ENCODE measurements at regions not wholly inside any gene's neighbourhood (a gene's known extent, or its start where the extent isn't known, plus 50 kb on each side); places are given as distances from the start of the nearest gene placed in this dataset.

DNA sequence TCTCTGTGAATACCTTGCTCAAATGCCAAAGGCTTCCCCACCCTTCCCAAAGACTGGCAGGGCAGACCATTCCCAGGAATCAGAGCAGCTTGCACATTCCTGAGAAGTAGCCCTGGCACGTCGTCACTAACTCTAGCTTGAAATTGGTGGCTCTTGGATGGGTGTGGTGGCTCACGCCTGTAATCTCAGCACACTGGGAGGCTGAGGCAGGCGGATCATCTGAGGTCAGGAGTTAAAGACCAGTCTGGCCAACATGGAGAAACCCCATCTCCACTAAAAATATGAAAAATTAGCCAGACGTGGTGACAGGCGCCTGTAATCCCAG lies 108.2 kb upstream of the MPP7 start:
- H4K8ac ChIP-seq (ENCODE audit: extremely low read depth, insufficient read depth, low read length) = no peak overlapping the region

More for the DNA sequence above, 108.2 kb upstream of the MPP7 start:
- H3K36me3 ChIP-seq (ENCODE audit: control insufficient read depth in 2 of 4, insufficient read depth in 4 of 4, low read length in 3 of 4) = no peaks in the 10 kb centered on the region
- H3K23ac ChIP-seq (ENCODE audit: insufficient read length) = no peak overlapping the region
- H3K23me2 ChIP-seq (ENCODE audit: low read depth, low read length) = no peaks in the 10 kb centered on the region
- DNase-seq (ENCODE audit: low read depth in 1 of 2, low spot score in 2 of 2) = no peak
- H4K5ac ChIP-seq (ENCODE audit: insufficient read length, low read depth, low read length) = no peak overlapping the region
- H3K14ac ChIP-seq (ENCODE audit: insufficient read length) = no peak overlapping the region
- H3K9ac ChIP-seq (replicated peaks in 1 of 4; ENCODE audit: extremely low read depth in 1 of 4, low read depth in 3 of 4, low read length in 3 of 4) = no peak overlapping the region
- no peak overlapping the region for H2AFZ ChIP-seq (ENCODE audit: low read length)
- 89% methylated on average over 6 of the region's 6 CpGs; no CpG with 5 or more reads in 1 of the 2 experiments for WGBS, 2 experiments (ENCODE audit: extremely low coverage in 1 of 2, insufficient coverage in 1 of 2, insufficient read length in 1 of 2, insufficient replicate concordance in 2 of 2, low coverage in 1 of 2, low lambda C conversion rate in 2 of 2, missing lambda C conversion rate in 1 of 2)
- H2AK5ac ChIP-seq (ENCODE audit: low read depth, low read length) = no peak overlapping the region
- no peak overlapping the region for H3K27ac ChIP-seq (ENCODE audit: low read depth, low read length)
- no peak overlapping the region for H3K18ac ChIP-seq (ENCODE audit: extremely low read depth, low read length)
- no peaks in the 10 kb centered on the region for H3K79me2 ChIP-seq (ENCODE audit: control insufficient read depth in 1 of 2, insufficient read depth in 2 of 2, low read length in 2 of 2)
- no peak overlapping the region; the same call in 1 of the 2 replicates for H2BK12ac ChIP-seq (ENCODE audit: low read depth, low read length)
- no peak overlapping the region for H3K4ac ChIP-seq (replicated peaks; ENCODE audit: insufficient read length, low read depth, low read length)
- H3K56ac ChIP-seq (replicated peaks; ENCODE audit: insufficient read length, low read depth, low read length) = no peak overlapping the region
- H2BK15ac ChIP-seq (ENCODE audit: low read length) = no peak overlapping the region
- H3K4me3 ChIP-seq (ENCODE audit: extremely low read depth in 1 of 4, insufficient read depth in 2 of 4, low read depth in 3 of 4, low read length in 4 of 4) = no peak overlapping the region
- H2BK5ac ChIP-seq (ENCODE audit: low read depth, low read length) = no peak overlapping the region
- TF ChIP-seq TBP (IDR thresholded peaks at IDR 0.05; ENCODE audit: low read depth, low read length) = no peak
- TF ChIP-seq POU5F1 (IDR thresholded peaks at IDR 0.05; ENCODE audit: low read depth, low read length) = no peak
- no peak for TF ChIP-seq KDM5A (IDR thresholded peaks at IDR 0.05; ENCODE audit: low read length)
- TF ChIP-seq TCF12 (IDR thresholded peaks at IDR 0.05; ENCODE audit: low read depth, low read length) = no peak
- TF ChIP-seq CTBP2 (IDR thresholded peaks at IDR 0.05; ENCODE audit: borderline replicate concordance, insufficient read depth, insufficient read length, low read length) = no peak
- no peak for TF ChIP-seq SRF (IDR thresholded peaks at IDR 0.05; ENCODE audit: low read depth, low read length)
- no peak for TF ChIP-seq BACH1 (IDR thresholded peaks at IDR 0.05; ENCODE audit: low read length)
- TF ChIP-seq EP300 (IDR thresholded peaks at IDR 0.05; ENCODE audit: borderline replicate concordance in 1 of 2, low read depth in 2 of 2, low read length in 2 of 2) = no peak
- TF ChIP-seq, protein P1, sequence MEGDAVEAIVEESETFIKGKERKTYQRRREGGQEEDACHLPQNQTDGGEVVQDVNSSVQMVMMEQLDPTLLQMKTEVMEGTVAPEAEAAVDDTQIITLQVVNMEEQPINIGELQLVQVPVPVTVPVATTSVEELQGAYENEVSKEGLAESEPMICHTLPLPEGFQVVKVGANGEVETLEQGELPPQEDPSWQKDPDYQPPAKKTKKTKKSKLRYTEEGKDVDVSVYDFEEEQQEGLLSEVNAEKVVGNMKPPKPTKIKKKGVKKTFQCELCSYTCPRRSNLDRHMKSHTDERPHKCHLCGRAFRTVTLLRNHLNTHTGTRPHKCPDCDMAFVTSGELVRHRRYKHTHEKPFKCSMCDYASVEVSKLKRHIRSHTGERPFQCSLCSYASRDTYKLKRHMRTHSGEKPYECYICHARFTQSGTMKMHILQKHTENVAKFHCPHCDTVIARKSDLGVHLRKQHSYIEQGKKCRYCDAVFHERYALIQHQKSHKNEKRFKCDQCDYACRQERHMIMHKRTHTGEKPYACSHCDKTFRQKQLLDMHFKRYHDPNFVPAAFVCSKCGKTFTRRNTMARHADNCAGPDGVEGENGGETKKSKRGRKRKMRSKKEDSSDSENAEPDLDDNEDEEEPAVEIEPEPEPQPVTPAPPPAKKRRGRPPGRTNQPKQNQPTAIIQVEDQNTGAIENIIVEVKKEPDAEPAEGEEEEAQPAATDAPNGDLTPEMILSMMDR (IDR thresholded peaks at IDR 0.05; ENCODE audit: control extremely low read depth in 1 of 3, insufficient read depth in 1 of 3, low read depth in 1 of 3, low read length in 3 of 3) = no peak
- TF ChIP-seq SP4 (IDR thresholded peaks at IDR 0.05; ENCODE audit: low read length) = no peak
- TF ChIP-seq TAF1 (IDR thresholded peaks at IDR 0.05; ENCODE audit: low read depth, low read length) = no peak
- no peak for TF ChIP-seq PHF8 (conservative IDR thresholded peaks at IDR 0.05; ENCODE audit: low read depth, low read length)
- no peak overlapping the region for H3K4me2 ChIP-seq (ENCODE audit: insufficient read depth in 1 of 2, low read depth in 2 of 2, low read length in 2 of 2)
- no peaks in the 10 kb centered on the region for H4K20me1 ChIP-seq (replicated peaks in 1 of 2; ENCODE audit: control insufficient read depth in 1 of 2, insufficient read depth in 2 of 2, low read length in 2 of 2)
- no peaks in the 10 kb centered on the region for H3K79me1 ChIP-seq (ENCODE audit: low read depth, low read length)
- no peak overlapping the region for H2BK120ac ChIP-seq (replicated peaks; ENCODE audit: low read depth, low read length)
- H3K27me3 ChIP-seq (replicated peaks in 1 of 4; ENCODE audit: control insufficient read depth in 3 of 4, extremely low read depth in 1 of 4, insufficient read depth in 3 of 4, low read length in 3 of 4) = no peaks in the 10 kb centered on the region
- H4K91ac ChIP-seq (replicated peaks; ENCODE audit: insufficient read length, low read length) = no peak overlapping the region
- FAIRE-seq = no peak
- ChIA-PET CTCF (ENCODE audit: partially characterized antibody) (interaction anchor here (0.5 to 2.1 kb wide), 9 partner anchors 9 to 67 kb away, joined by 3 to 13 read pairs (median 4); no protein-coding TSS in a partner anchor), POLR2A (ENCODE audit: partially characterized antibody) (interaction anchor here (1.3 to 1.4 kb wide), 2 partner anchors 17 to 123 kb away, joined by 3 read pairs; no protein-coding TSS in a partner anchor)
- H3K4me1 ChIP-seq (replicated peaks in 1 of 4; ENCODE audit: control insufficient read depth in 3 of 4, insufficient read depth in 4 of 4, low read length in 3 of 4) = no peaks in the 10 kb centered on the region
- H2BK20ac ChIP-seq (ENCODE audit: low read length) = no peak overlapping the region
- H3K9me3 ChIP-seq (ENCODE audit: insufficient read depth in 2 of 2, low read depth in 1 of 2, low read length in 1 of 2) = no peaks in the 10 kb centered on the region

Measured in H1 (cell line).